ENCODE measurements at regions not wholly inside any gene's neighbourhood (a gene's known extent, or its start where the extent isn't known, plus 50 kb on each side); places are given as distances from the start of the nearest gene placed in this dataset.

- no peak for TF ChIP-seq YY1 (IDR thresholded peaks at IDR 0.05; ENCODE audit: insufficient read depth, insufficient read length)
- TF ChIP-seq ZNF274 (IDR thresholded peaks at IDR 0.05; ENCODE audit: low read depth, low read length) = no peak
Observed at GRCh38 chr5:100182402-100182801, 352.8 kb upstream of the FAM174A start.
